ENCODE measurements at regions not wholly inside any gene's neighbourhood (a gene's known extent, or its start where the extent isn't known, plus 50 kb on each side); places are given as distances from the start of the nearest gene placed in this dataset.

- Histone ChIP-seq H3K9me3 (ENCODE audit: control insufficient read depth in 4 of 4, insufficient read depth in 3 of 4, low read length in 3 of 4) (peaks cover 0 to 2% (median 0%) of the 10 kb centered on the region in 4 donors), H3K27me3 (ENCODE audit: control insufficient read depth in 3 of 3, insufficient read depth in 3 of 3, low read length in 2 of 3) (no peaks in the 10 kb centered on the region), H3K36me3 (ENCODE audit: control insufficient read depth in 4 of 4, insufficient read depth in 4 of 4, low read length in 4 of 4) (no peaks in the 10 kb centered on the region), H3K4me3 (no peak overlapping the region), H3K27ac (ENCODE audit: low read depth in 1 of 2, low read length in 1 of 2) (no peak overlapping the region), H3K9ac (ENCODE audit: insufficient read depth in 1 of 2, low read length in 2 of 2) (no peak overlapping the region), H3K4me1 (ENCODE audit: control insufficient read depth in 5 of 5, insufficient read depth in 5 of 5, low read length in 5 of 5) (no peaks in the 10 kb centered on the region)
- WGBS, 2 donors, result 86 to 90% methylated on average over 11 of the region's 11 CpGs
- DNase-seq (no peak), ATAC-seq (ENCODE audit: insufficient read depth, low FRiP score) (no peak)
- TF ChIP-seq, protein P1, sequence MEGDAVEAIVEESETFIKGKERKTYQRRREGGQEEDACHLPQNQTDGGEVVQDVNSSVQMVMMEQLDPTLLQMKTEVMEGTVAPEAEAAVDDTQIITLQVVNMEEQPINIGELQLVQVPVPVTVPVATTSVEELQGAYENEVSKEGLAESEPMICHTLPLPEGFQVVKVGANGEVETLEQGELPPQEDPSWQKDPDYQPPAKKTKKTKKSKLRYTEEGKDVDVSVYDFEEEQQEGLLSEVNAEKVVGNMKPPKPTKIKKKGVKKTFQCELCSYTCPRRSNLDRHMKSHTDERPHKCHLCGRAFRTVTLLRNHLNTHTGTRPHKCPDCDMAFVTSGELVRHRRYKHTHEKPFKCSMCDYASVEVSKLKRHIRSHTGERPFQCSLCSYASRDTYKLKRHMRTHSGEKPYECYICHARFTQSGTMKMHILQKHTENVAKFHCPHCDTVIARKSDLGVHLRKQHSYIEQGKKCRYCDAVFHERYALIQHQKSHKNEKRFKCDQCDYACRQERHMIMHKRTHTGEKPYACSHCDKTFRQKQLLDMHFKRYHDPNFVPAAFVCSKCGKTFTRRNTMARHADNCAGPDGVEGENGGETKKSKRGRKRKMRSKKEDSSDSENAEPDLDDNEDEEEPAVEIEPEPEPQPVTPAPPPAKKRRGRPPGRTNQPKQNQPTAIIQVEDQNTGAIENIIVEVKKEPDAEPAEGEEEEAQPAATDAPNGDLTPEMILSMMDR (IDR thresholded peaks at IDR 0.05; ENCODE audit: control extremely low read depth, extremely low read depth), result no peak
These were observed 312.4 kb upstream of the SYT4 start for GRCh38 chr18:43589611-43590151.

DNA sequence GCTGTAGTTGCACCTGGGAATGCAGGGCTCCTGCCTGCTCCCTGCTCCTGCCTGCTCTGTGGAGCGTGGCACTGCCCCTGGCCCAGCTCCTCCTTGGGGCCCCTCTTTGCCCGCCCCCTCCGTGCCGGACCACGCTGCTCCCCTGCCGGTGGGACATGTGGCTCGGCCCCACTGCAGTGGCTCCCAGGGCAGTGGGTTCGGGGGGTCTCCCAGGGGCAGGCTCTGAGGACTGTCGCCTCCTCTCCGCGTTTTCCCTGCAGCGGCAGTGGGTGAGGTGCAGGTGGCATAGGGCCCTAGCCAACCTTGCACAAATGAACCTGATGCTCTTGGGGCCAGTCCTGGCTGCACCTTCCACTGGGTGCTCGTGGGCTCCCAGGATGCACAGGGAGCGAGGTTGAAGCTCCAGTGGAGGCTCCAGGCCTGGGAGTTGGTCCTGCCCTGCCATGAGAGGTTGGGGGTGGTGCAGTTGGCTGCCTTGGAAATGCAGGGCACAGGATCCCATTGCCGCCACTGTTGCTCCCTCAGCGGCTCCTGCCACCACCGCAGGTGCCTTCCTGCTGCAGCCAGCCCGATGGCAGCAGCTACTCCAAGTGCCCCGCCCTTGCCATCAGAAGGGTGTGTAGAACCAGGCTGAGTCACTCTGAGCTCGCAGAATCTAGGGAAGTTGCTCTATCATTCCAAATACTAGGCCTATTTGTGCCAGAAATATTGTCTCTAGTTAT, 313.1 kb upstream of the SYT4 start:
- Histone ChIP-seq H3K4me1 (ENCODE audit: control insufficient read depth in 5 of 5, insufficient read depth in 5 of 5, low read length in 5 of 5) (no peaks in the 10 kb centered on the region), H3K27ac (ENCODE audit: low read depth in 1 of 2, low read length in 1 of 2) (no peak overlapping the region), H3K9ac (ENCODE audit: insufficient read depth in 1 of 2, low read length in 2 of 2) (no peak overlapping the region), H3K4me3 (no peak overlapping the region), H3K9me3 (ENCODE audit: control insufficient read depth in 4 of 4, insufficient read depth in 3 of 4, low read length in 3 of 4) (peaks cover 0 to 2% (median 0%) of the 10 kb centered on the region in 4 donors), H3K27me3 (ENCODE audit: control insufficient read depth in 3 of 3, insufficient read depth in 3 of 3, low read length in 2 of 3) (no peaks in the 10 kb centered on the region), H3K36me3 (ENCODE audit: control insufficient read depth in 4 of 4, insufficient read depth in 4 of 4, low read length in 4 of 4) (no peaks in the 10 kb centered on the region)
- no peak for DNase-seq
- 87 to 91% methylated on average over 20 of the region's 20 CpGs for WGBS, 2 donors
- TF ChIP-seq, protein P1 (IDR thresholded peaks at IDR 0.05; ENCODE audit: control extremely low read depth, extremely low read depth), result no peak
- ATAC-seq (ENCODE audit: insufficient read depth, low FRiP score), result no peak

DNA sequence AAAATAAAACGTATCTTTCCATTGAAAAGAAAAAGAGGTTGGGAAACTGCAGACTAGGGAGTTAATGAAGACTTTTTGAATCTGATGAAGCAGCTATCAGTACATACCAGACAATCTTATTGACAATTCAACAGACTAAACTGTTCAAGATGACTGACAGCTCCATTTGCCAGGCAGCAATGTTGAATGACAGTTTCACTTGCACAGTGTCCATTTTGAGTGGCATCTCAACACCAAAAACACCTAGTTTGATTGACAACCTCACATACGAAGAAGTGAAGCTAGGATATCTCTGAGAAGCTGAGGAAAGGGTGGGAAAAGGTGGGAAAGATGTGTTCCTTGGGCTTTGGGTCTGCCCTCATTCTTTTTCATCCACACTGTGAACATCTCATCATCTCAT, 315.0 kb upstream of the SYT4 start:
- Histone ChIP-seq H3K27ac (ENCODE audit: low read depth in 1 of 2, low read length in 1 of 2) (no peak overlapping the region), H3K4me1 (ENCODE audit: control insufficient read depth in 5 of 5, insufficient read depth in 5 of 5, low read length in 5 of 5) (no peaks in the 10 kb centered on the region), H3K9me3 (ENCODE audit: control insufficient read depth in 4 of 4, insufficient read depth in 3 of 4, low read length in 3 of 4) (peaks cover 0 to 2% (median 0%) of the 10 kb centered on the region in 4 donors), H3K4me3 (no peak overlapping the region), H3K9ac (ENCODE audit: insufficient read depth in 1 of 2, low read length in 2 of 2) (no peak overlapping the region), H3K27me3 (ENCODE audit: control insufficient read depth in 3 of 3, insufficient read depth in 3 of 3, low read length in 2 of 3) (no peaks in the 10 kb centered on the region), H3K36me3 (ENCODE audit: control insufficient read depth in 4 of 4, insufficient read depth in 4 of 4, low read length in 4 of 4) (no peaks in the 10 kb centered on the region)
- no peak for ATAC-seq (ENCODE audit: insufficient read depth, low FRiP score)
- TF ChIP-seq, protein P1 (IDR thresholded peaks at IDR 0.05; ENCODE audit: control extremely low read depth, extremely low read depth), result no peak
- DNase-seq, result no peak
- WGBS, 2 donors, result 80 to 89% methylated on average over 2 of the region's 2 CpGs

All from lung (tissue), 11 donors.